ENCODE measurements at regions not wholly inside any gene's neighbourhood (a gene's known extent, or its start where the extent isn't known, plus 50 kb on each side); places are given as distances from the start of the nearest gene placed in this dataset.

DNA sequence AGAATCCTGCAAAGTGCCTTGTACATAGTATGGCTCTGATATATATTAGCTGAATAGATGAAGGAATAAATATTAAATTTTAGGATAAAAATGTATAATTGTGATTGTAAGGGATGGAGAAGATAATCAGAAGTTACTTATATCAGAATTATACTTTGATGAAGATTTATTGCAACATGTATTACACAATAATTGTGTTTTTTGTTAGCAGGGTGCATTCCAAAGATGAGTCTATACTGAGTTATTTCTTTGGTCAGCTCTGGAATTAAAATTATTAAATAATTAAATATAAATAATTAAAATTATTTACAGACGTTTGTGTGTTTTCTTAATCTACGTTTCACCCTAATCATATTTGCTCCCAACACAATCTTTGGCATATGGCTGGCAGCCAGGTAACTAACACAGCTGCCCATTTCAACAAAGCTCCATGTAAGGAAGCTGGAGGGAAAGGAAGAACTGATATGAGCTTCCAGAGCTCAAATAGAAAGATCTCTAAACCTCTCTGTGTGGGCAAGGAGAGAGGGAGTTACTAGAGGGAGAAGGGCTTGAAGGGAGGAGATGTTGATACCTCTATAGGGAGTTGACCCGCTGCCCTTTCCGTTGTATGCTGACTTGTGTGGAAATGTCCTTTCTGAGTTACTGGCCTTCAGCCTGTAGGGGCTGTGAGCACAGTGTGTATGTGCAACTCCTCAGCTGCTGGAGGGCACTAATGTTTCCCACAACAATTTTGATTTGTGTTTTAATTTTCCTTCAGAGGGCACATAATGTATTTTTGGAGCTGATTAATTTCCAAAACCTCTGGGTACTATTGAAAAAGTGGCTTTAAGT lies 403.4 kb downstream of the MAN2A1 start (continued):
- TF ChIP-seq, protein P1, sequence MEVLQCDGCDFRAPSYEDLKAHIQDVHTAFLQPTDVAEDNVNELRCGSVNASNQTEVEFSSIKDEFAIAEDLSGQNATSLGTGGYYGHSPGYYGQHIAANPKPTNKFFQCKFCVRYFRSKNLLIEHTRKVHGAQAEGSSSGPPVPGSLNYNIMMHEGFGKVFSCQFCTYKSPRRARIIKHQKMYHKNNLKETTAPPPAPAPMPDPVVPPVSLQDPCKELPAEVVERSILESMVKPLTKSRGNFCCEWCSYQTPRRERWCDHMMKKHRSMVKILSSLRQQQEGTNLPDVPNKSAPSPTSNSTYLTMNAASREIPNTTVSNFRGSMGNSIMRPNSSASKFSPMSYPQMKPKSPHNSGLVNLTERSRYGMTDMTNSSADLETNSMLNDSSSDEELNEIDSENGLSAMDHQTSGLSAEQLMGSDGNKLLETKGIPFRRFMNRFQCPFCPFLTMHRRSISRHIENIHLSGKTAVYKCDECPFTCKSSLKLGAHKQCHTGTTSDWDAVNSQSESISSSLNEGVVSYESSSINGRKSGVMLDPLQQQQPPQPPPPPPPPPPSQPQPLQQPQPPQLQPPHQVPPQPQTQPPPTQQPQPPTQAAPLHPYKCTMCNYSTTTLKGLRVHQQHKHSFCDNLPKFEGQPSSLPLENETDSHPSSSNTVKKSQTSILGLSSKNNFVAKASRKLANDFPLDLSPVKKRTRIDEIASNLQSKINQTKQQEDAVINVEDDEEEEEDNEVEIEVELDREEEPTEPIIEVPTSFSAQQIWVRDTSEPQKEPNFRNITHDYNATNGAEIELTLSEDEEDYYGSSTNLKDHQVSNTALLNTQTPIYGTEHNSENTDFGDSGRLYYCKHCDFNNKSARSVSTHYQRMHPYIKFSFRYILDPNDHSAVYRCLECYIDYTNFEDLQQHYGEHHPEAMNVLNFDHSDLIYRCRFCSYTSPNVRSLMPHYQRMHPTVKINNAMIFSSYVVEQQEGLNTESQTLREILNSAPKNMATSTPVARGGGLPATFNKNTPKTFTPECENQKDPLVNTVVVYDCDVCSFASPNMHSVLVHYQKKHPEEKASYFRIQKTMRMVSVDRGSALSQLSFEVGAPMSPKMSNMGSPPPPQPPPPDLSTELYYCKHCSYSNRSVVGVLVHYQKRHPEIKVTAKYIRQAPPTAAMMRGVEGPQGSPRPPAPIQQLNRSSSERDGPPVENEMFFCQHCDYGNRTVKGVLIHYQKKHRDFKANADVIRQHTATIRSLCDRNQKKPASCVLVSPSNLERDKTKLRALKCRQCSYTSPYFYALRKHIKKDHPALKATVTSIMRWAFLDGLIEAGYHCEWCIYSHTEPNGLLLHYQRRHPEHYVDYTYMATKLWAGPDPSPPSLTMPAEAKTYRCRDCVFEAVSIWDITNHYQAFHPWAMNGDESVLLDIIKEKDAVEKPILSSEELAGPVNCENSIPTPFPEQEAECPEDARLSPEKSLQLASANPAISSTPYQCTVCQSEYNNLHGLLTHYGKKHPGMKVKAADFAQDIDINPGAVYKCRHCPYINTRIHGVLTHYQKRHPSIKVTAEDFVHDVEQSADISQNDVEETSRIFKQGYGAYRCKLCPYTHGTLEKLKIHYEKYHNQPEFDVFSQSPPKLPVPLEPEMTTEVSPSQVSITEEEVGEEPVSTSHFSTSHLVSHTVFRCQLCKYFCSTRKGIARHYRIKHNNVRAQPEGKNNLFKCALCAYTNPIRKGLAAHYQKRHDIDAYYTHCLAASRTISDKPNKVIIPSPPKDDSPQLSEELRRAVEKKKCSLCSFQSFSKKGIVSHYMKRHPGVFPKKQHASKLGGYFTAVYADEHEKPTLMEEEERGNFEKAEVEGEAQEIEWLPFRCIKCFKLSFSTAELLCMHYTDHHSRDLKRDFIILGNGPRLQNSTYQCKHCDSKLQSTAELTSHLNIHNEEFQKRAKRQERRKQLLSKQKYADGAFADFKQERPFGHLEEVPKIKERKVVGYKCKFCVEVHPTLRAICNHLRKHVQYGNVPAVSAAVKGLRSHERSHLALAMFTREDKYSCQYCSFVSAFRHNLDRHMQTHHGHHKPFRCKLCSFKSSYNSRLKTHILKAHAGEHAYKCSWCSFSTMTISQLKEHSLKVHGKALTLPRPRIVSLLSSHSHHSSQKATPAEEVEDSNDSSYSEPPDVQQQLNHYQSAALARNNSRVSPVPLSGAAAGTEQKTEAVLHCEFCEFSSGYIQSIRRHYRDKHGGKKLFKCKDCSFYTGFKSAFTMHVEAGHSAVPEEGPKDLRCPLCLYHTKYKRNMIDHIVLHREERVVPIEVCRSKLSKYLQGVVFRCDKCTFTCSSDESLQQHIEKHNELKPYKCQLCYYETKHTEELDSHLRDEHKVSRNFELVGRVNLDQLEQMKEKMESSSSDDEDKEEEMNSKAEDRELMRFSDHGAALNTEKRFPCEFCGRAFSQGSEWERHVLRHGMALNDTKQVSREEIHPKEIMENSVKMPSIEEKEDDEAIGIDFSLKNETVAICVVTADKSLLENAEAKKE (CRISPR knock-in tag; IDR thresholded peaks at IDR 0.05) = no peak
- TF ChIP-seq JUNB (IDR thresholded peaks at IDR 0.05; ENCODE audit: unreplicated experiment) = no peak

DNA sequence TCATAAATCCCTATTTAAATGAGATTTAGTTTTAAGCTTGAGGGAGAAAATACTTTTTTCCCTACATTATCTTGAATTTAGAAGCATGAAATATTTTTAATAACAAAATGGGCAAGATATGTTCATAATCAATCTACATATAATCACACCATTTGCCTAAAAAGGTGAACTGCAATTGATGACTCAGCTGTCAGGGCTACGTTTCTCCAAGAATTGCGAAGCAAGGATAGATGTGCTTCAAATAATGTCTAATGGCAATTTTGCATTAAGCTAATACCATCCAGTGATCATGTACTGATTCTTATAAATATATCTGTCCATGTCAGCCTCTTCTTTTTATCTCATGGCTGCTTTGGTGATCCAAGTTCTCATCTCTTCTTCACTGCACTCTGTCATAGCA lies 404.4 kb downstream of the MAN2A1 start:
- no peaks in the 10 kb centered on the region for H3K27me3 Mint-ChIP-seq (ENCODE audit: insufficient read depth, low read depth, poor library complexity)
- TF ChIP-seq ZNF331 (CRISPR knock-in tag; IDR thresholded peaks at IDR 0.05; ENCODE audit: low read depth) (no peak), EZH2 (IDR thresholded peaks at IDR 0.05; ENCODE audit: low read depth, unreplicated experiment) (no peak)
- TF ChIP-seq, protein P2, sequence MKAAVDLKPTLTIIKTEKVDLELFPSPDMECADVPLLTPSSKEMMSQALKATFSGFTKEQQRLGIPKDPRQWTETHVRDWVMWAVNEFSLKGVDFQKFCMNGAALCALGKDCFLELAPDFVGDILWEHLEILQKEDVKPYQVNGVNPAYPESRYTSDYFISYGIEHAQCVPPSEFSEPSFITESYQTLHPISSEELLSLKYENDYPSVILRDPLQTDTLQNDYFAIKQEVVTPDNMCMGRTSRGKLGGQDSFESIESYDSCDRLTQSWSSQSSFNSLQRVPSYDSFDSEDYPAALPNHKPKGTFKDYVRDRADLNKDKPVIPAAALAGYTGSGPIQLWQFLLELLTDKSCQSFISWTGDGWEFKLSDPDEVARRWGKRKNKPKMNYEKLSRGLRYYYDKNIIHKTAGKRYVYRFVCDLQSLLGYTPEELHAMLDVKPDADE (IDR thresholded peaks at IDR 0.05) = no peak
- TF ChIP-seq, protein P3, sequence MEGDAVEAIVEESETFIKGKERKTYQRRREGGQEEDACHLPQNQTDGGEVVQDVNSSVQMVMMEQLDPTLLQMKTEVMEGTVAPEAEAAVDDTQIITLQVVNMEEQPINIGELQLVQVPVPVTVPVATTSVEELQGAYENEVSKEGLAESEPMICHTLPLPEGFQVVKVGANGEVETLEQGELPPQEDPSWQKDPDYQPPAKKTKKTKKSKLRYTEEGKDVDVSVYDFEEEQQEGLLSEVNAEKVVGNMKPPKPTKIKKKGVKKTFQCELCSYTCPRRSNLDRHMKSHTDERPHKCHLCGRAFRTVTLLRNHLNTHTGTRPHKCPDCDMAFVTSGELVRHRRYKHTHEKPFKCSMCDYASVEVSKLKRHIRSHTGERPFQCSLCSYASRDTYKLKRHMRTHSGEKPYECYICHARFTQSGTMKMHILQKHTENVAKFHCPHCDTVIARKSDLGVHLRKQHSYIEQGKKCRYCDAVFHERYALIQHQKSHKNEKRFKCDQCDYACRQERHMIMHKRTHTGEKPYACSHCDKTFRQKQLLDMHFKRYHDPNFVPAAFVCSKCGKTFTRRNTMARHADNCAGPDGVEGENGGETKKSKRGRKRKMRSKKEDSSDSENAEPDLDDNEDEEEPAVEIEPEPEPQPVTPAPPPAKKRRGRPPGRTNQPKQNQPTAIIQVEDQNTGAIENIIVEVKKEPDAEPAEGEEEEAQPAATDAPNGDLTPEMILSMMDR (conservative IDR thresholded peaks at IDR 0.05; ENCODE audit: low read depth in 2 of 2) = no peak

More for the DNA sequence above, 404.4 kb downstream of the MAN2A1 start:
- no peaks in the 10 kb centered on the region for H4K20me1 ChIP-seq (replicated peaks; ENCODE audit: insufficient read depth)
- no peak for ATAC-seq
- no peak overlapping the region for H3K4me2 ChIP-seq
- no peaks in the 10 kb centered on the region for H3K9me3 Mint-ChIP-seq
- 0 out of 2 replicates have a peak, but pooled peaks cover 4% of the 10 kb centered on the region for H3K9me2 ChIP-seq (ENCODE audit: insufficient read depth)
- no peaks in the 10 kb centered on the region for H3F3A ChIP-seq (replicated peaks; ENCODE audit: low read depth)
- H3K27ac Mint-ChIP-seq = no peak overlapping the region
- no peak overlapping the region for H2AFZ ChIP-seq
- no peak overlapping the region for H3K27ac ChIP-seq (ENCODE audit: low read depth)
- H3K36me3 Mint-ChIP-seq (ENCODE audit: low read depth) = no peaks in the 10 kb centered on the region
- no peak overlapping the region for H3K4me3 ChIP-seq
- no peak for DNase-seq (ENCODE audit: low spot score)
- H3K36me3 ChIP-seq (ENCODE audit: insufficient read depth) = no peaks in the 10 kb centered on the region
- no peaks in the 10 kb centered on the region for H3K27me3 ChIP-seq (ENCODE audit: insufficient read depth)
- no peaks in the 10 kb centered on the region for H3K79me2 ChIP-seq (replicated peaks; ENCODE audit: insufficient read depth)
- H3K4me1 Mint-ChIP-seq = no peaks in the 10 kb centered on the region
- no peak overlapping the region for H3K4me3 Mint-ChIP-seq
- H3K4me1 ChIP-seq (ENCODE audit: insufficient read depth) = no peaks in the 10 kb centered on the region

Data from GM23338 (cell line).